K562 (cell line): ENCODE measurements at regions not wholly inside any gene's neighbourhood (a gene's known extent, or its start where the extent isn't known, plus 50 kb on each side); places are given as distances from the start of the nearest gene placed in this dataset.

Experiments
- ATAC-seq: fragments of 200-7000 bp; cut with Tn5 transposase; 3 replicates; pipeline ENCODE4 v1.9.1; 2020; ENCODE audit warnings: moderate library complexity
- BruUV-seq: library from RNA; stranded (reverse); fragments of 400-500 nt; replicated peaks from 2 replicates; lab custom pipeline; 2021; lab: Mats Ljungman, UMichigan
- CTCF ChIA-PET: fragments of 300-600 bp; formaldehyde crosslinking; extraction: SDS; loops from one replicate; lab custom pipeline; 2021; ENCODE audit warnings: low intra/inter-chr PET ratio; lab: Yijun Ruan, JAX
- POLR2A ChIA-PET: fragments of 300-600, 350-650 bp; sonication (Branson Sonifier 250); formaldehyde crosslinking; extraction: SDS; loops from one replicate; lab custom pipeline; 2021; ENCODE audit warnings: antibody characterized with exemption, inconsistent platforms; lab: Yijun Ruan, JAX
- DNase-seq, 4 experiments: peaks; one replicate each; pipeline versions ENCODE4 v3.0.0 to v3.0.0-alpha.2; 2011 to 2018; ENCODE audit warnings: low spot score in 3 of 4, mixed read lengths in 3 of 4; ENCODE audit errors: extremely low read depth in 1 of 4
- FAIRE-seq: peaks from 2 replicates; lab custom pipeline; 2011; peaks lifted over from hg19 to GRCh38; lab: Jason Lieb, UNC
- H2AFZ ChIP-seq: 2 replicates; pipeline ENCODE4 v1.6.0; 2011; ENCODE audit warnings: low read depth, low read length, control low read depth, inconsistent platforms
- H3K27ac ChIP-seq: fragments of 200-600 bp; 3 replicates; pipeline ENCODE4 v1.8.0; 2011; ENCODE audit warnings: low read depth, mild to moderate bottlenecking, control low read depth, inconsistent platforms, low read length, moderate library complexity, mixed read lengths; ENCODE audit errors: extremely low read depth
- H3K27me3 ChIP-seq, 2 experiments: fragments of 300-600 bp in 1 of 2; 2 replicates in 1 of 2; 3 replicates in 1 of 2; pipeline versions ENCODE4 v1.6.0 to v1.8.0; 2011; ENCODE audit warnings: inconsistent platforms in 2 of 2, low read length in 2 of 2, mild to moderate bottlenecking in 1 of 2, mixed read lengths in 1 of 2, moderate library complexity in 1 of 2; ENCODE audit not compliant: control insufficient read depth in 2 of 2, insufficient read depth in 2 of 2
- H3K36me3 ChIP-seq: fragments of 300-600 bp; 3 replicates; pipeline ENCODE4 v1.8.0; 2011; ENCODE audit warnings: mild to moderate bottlenecking, low read length, inconsistent platforms; ENCODE audit not compliant: control insufficient read depth, insufficient read depth
- H3K4me1 ChIP-seq, 2 experiments: fragments of 200-600 bp in 1 of 2; replicated peaks in 1 of 2; 2 replicates in 1 of 2; 3 replicates in 1 of 2; pipeline versions ENCODE4 v1.5.1 to v1.8.0; 2011; ENCODE audit warnings: inconsistent platforms in 2 of 2, low read length in 2 of 2, mild to moderate bottlenecking in 1 of 2, mixed read lengths in 1 of 2, moderate library complexity in 1 of 2; ENCODE audit not compliant: control insufficient read depth in 2 of 2, insufficient read depth in 2 of 2
- H3K4me2 ChIP-seq: 2 replicates; pipeline ENCODE4 v1.6.1; 2011; ENCODE audit warnings: low read length, control low read depth, inconsistent platforms, mixed read lengths; ENCODE audit not compliant: insufficient read depth
- H3K4me3 ChIP-seq: fragments of 200-600 bp; sonication (generic), shearing (Covaris generic); 2 replicates; pipeline ENCODE4 v1.5.1; 2016; ENCODE audit warnings: control low read depth, inconsistent platforms
- H3K79me2 ChIP-seq: fragments of 200-600 bp; 3 replicates; pipeline ENCODE4 v1.8.0; 2011; ENCODE audit warnings: low read length, inconsistent platforms; ENCODE audit not compliant: control insufficient read depth, insufficient read depth
- H3K9ac ChIP-seq, 2 experiments: 2 replicates each; pipeline versions ENCODE4 v1.6.0 to v1.6.1; 2011; ENCODE audit warnings: low read depth in 2 of 2, low read length in 2 of 2, control low read depth in 1 of 2, inconsistent platforms in 1 of 2, mild to moderate bottlenecking in 1 of 2, mixed read lengths in 1 of 2; ENCODE audit not compliant: insufficient read depth in 1 of 2
- H3K9me1 ChIP-seq: one replicate; pipeline ENCODE4 v1.6.0; 2011; ENCODE audit warnings: inconsistent platforms, mild to moderate bottlenecking, low read length, moderate library complexity; ENCODE audit not compliant: control insufficient read depth, insufficient read depth
- H3K9me3 ChIP-seq: replicated peaks from 2 replicates; pipeline ENCODE4 v1.5.1; 2011; ENCODE audit warnings: low read depth, low read length, inconsistent platforms; ENCODE audit not compliant: control insufficient read depth, insufficient read depth
- H4K20me1 ChIP-seq: replicated peaks from 2 replicates; pipeline ENCODE4 v1.6.1; 2011; ENCODE audit warnings: low read length, inconsistent platforms, mixed read lengths; ENCODE audit not compliant: control insufficient read depth, insufficient read depth
- E2F3 ChIP-seq: fragments of 250-450 bp; sonication (Bioruptor Pico); IDR thresholded peaks from 2 replicates; pipeline ENCODE4 v1.4.0; 2020; ENCODE audit warnings: mild to moderate bottlenecking
- NFIC ChIP-seq: fragments of 450-650 bp; IDR thresholded peaks from 2 replicates; pipeline ENCODE4 v1.6.1; 2017; ENCODE audit warnings: mild to moderate bottlenecking, inconsistent platforms
- PRPF4 ChIP-seq: fragments of 200-400 bp; formaldehyde crosslinking; IDR thresholded peaks from one replicate; pipeline ENCODE4 v1.6.1; 2017; ENCODE audit warnings: low read length, low read depth, mild to moderate bottlenecking; ENCODE audit not compliant: insufficient read depth, poor library complexity, severe bottlenecking
- YY1 ChIP-seq, 3 experiments: IDR thresholded peaks; 2 replicates each; pipeline ENCODE4 v1.6.1; 2011; ENCODE audit warnings: low read length in 2 of 3, mild to moderate bottlenecking in 2 of 3, moderate library complexity in 2 of 3, borderline replicate concordance in 1 of 3, control low read depth in 1 of 3, low read depth in 1 of 3; ENCODE audit not compliant: insufficient read depth in 3 of 3, insufficient replicate concordance in 2 of 3, control insufficient read depth in 1 of 3, insufficient read length in 1 of 3; ENCODE audit errors: extremely low read depth in 1 of 3
- ZBTB40 ChIP-seq, 2 experiments: fragments of 450-650 bp in 1 of 2; sonication (generic) in 1 of 2; formaldehyde crosslinking in 1 of 2; IDR thresholded peaks; 2 replicates each; pipeline versions ENCODE4 v1.7.1 to v1.9.0; 2016 to 2022; ENCODE audit warnings: inconsistent platforms in 1 of 2, mild to moderate bottlenecking in 1 of 2, missing genetic modification reagents in 1 of 2
- WGBS: fragments of 100-300 bp; shearing (Covaris generic); methylation state at CpG from one replicate; pipeline ENCODE4 v1.1.6; 2016; ENCODE audit warnings: low coverage, mixed read lengths; ENCODE audit not compliant: insufficient coverage; ENCODE audit errors: missing lambda C conversion rate; 5-methylcytosine and 5-hydroxymethylcytosine counted together
- in situ Hi-C: fragments of 300-500 bp; cut with MboI; formaldehyde crosslinking; loops from 4 replicates; pipeline ENCODE4 v1.15.0; 2018; ENCODE audit warnings: inconsistent platforms, mixed read lengths
- intact Hi-C: fragments of 100-400 bp; cut with micrococcal nuclease; formaldehyde crosslinking; loops from 2 replicates; pipeline ENCODE4 v1.14.2; 2022

DNA sequence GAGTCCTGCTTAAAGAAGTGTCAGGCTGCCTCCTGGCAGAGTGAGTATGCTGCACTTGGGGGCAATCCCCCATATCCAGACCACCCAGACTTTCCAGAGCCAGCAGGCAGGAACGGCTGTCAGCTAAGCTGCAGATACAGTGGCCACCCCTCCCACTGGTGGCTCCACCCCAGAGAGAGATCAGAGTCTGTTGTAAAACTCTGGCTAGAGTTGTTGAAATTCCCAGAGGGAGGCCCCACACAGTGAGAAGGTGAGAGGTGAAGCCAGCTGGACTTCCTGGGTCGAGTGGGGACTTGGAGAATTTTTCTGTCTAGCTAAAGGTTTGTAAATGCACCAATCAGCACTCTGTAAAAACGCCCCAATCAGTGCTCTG lies 533.8 kb upstream of the ACVR2A start:
- H3K9me3 ChIP-seq, result no peaks in the 10 kb centered on the region
- DNase-seq, result no peak
- 0% methylated on average over 2 of the region's 3 CpGs for WGBS
- H3K9ac ChIP-seq, result no peak overlapping the region
- FAIRE-seq, result no peak
- no peaks in the 10 kb centered on the region for H3K4me1 ChIP-seq
- H3K4me2 ChIP-seq, result no peak overlapping the region
- in situ Hi-C loops, result no loop called here
- H3K79me2 ChIP-seq, result no peaks in the 10 kb centered on the region
- no peaks in the 10 kb centered on the region for H4K20me1 ChIP-seq
- intact Hi-C loops, result no loop called here
- POLR2A ChIA-PET, result no interaction called here
- no peak overlapping the region for H3K4me3 ChIP-seq
- H3K9me1 ChIP-seq, result no peaks in the 10 kb centered on the region
- CTCF ChIA-PET, result no interaction called here
- no TSS peak for BruUV-seq
- no peaks in the 10 kb centered on the region for H3K27me3 ChIP-seq
- no peak overlapping the region for H3K27ac ChIP-seq
- no peaks in the 10 kb centered on the region for H3K36me3 ChIP-seq
- no peak for ATAC-seq
- no peak overlapping the region for H2AFZ ChIP-seq
- TF ChIP-seq PRPF4, result no peak

DNA sequence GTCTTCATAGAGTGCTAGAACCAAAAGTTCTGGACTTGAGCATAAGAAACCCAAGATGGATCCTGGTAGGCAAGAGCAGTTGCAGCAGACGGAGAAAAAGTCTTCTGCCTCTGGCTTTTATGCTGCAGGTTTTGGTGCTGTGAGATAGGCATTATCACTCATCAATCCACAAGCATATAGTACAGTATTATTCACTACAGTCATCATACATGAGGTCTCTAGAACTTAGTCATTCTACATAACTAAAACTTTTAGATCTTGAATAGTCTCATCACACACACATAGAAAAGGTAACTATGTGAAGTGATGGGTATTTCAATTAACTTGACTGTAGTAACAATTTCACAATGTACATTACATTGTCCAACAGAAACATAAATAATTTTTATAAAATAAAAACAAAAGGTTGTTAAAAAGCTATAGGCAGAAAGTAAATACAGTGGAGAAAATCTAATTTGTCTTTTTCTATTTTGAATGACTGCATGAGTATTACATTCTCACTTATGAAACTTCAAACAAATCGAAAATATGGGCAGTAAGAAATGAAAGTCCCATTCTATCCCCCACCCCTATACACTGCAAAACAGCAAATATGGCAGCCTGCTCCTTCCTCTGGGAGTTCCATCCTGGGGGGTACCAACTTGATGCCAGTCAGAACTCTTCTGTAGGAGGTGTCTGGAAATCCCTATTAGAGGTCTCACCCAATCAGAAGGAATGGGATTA lies 534.3 kb upstream of the ACVR2A start:
- intact Hi-C loops, result no loop called here
- Histone ChIP-seq H3K9ac (no peak overlapping the region), H3K27me3 (no peaks in the 10 kb centered on the region), H3K36me3 (no peaks in the 10 kb centered on the region), H3K27ac (no peak overlapping the region), H3K4me1 (no peaks in the 10 kb centered on the region), H3K4me2 (no peak overlapping the region), H3K9me1 (no peaks in the 10 kb centered on the region), H2AFZ (no peak overlapping the region), H3K4me3 (no peak overlapping the region), H3K9me3 (no peaks in the 10 kb centered on the region), H3K79me2 (no peaks in the 10 kb centered on the region), H4K20me1 (no peaks in the 10 kb centered on the region)
- POLR2A ChIA-PET, result no interaction called here
- CTCF ChIA-PET, result no interaction called here
- no peak for FAIRE-seq
- in situ Hi-C loops, result no loop called here
- no peak for ATAC-seq
- no peak for DNase-seq
- 0% methylated on average over 2 of the region's 2 CpGs for WGBS
- BruUV-seq, result no TSS peak
- TF ChIP-seq E2F3, result no peak
- TF ChIP-seq NFIC, result no peak
- TF ChIP-seq ZBTB40 (IDR thresholded peaks at IDR 0.05), result no peak
- no peak for TF ChIP-seq ZBTB40 (CRISPR knock-in tag; IDR thresholded peaks at IDR 0.05)
- TF ChIP-seq YY1 (IDR thresholded peaks at IDR 0.05; ENCODE audit: borderline replicate concordance in 1 of 3, control insufficient read depth in 1 of 3, extremely low read depth in 1 of 3, insufficient read depth in 3 of 3, insufficient read length in 1 of 3, insufficient replicate concordance in 2 of 3, low read depth in 1 of 3, low read length in 2 of 3), result no peak
